GM12873 (cell line): ENCODE measurements at regions not wholly inside any gene's neighbourhood (a gene's known extent, or its start where the extent isn't known, plus 50 kb on each side); places are given as distances from the start of the nearest gene placed in this dataset.

Experiments
- TF ChIP-seq, protein P1 (sequence below): IDR thresholded peaks from 2 replicates; pipeline ENCODE4 v1.5.1; 2012; ENCODE audit warnings: low read depth, mild to moderate bottlenecking, moderate library complexity, low read length, control low read depth; ENCODE audit not compliant: insufficient read depth; ENCODE audit errors: missing control alignments

DNA sequence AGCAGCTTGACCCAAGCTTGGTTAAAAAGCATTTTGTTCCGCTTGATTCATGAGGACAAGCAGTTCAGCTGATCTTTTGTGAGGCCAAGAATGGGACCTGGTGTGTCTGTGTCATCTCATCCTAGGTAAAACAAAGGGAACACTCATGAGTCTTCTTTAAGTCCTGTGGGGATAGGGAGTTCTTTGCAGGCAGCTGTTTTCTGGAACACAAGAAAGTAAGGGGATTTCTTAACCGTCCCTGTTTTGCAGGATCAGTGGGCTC is 134.5 kb upstream of the TMTC4 start:
- TF ChIP-seq, protein P1, sequence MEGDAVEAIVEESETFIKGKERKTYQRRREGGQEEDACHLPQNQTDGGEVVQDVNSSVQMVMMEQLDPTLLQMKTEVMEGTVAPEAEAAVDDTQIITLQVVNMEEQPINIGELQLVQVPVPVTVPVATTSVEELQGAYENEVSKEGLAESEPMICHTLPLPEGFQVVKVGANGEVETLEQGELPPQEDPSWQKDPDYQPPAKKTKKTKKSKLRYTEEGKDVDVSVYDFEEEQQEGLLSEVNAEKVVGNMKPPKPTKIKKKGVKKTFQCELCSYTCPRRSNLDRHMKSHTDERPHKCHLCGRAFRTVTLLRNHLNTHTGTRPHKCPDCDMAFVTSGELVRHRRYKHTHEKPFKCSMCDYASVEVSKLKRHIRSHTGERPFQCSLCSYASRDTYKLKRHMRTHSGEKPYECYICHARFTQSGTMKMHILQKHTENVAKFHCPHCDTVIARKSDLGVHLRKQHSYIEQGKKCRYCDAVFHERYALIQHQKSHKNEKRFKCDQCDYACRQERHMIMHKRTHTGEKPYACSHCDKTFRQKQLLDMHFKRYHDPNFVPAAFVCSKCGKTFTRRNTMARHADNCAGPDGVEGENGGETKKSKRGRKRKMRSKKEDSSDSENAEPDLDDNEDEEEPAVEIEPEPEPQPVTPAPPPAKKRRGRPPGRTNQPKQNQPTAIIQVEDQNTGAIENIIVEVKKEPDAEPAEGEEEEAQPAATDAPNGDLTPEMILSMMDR: no peak

DNA sequence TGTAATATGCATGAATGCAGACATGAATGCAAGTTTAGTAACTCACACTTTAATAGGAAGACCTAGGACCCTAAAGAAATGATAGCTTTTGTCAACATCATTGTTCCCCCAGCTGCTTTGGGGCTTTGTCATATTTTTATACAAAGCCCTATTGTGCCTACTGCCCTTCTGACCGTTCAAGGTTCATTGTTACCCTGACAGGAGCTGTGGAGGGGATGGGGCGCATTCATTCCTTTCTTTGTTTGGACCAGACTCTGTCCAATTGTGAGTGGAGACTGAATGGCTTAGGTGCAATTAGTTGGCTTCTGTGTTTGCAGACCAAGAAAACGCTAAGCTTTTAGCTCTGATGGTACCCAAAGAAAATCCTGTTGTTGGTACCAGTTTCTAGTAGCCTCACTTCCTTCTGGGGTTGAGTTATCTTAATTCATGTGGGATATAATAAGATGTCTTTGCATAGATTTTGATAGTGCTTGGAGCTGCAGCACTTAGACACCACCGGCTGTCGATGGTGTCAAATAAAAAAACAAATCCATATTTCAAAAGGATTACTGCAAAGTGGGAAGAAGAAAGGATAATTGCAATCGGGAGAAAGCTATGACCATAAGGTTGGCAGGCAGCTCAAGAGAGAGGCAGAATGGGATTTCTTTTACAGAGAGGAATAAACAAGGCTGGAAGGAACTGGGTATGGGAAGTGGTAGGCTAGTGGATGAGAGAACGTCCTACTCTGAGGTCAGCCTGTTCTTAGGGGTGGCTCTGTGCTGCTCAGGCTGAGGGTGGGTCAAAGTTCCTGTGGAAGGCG is 133.9 kb upstream of the TMTC4 start:
- TF ChIP-seq, protein P1: no peak

GRCh38 chr13:100803091-100803490 is 128.5 kb upstream of the TMTC4 start:
- TF ChIP-seq, protein P1: no peak

DNA sequence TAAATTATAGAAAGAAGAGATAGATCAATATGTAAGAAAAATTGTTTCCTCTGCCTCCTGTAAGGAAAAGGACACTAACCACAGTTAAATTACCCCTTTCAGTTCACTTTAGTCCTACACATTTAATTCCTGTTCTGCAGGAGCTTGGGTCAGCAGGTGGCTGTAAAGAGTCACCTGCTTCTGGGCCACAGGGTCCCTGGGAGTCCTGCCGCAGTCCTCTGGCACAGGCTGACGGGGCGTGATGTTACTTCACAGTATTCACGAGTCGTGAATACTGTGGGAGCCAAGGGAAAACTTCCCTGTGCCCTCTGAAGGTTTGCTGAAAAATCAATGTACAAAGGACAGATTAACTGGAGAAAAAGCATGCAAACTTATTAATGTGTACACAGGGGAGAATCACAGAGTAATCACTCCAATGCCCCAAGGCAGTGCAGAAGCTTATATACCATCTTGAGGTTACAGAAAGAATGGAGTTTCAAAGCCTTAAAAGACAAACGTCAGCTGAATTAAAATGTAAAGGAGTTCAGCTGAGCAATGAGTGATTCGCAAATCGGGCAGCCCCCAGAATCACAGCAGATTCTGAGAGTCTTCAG is 125.8 kb upstream of the TMTC4 start:
- TF ChIP-seq, protein P1: no peak

DNA sequence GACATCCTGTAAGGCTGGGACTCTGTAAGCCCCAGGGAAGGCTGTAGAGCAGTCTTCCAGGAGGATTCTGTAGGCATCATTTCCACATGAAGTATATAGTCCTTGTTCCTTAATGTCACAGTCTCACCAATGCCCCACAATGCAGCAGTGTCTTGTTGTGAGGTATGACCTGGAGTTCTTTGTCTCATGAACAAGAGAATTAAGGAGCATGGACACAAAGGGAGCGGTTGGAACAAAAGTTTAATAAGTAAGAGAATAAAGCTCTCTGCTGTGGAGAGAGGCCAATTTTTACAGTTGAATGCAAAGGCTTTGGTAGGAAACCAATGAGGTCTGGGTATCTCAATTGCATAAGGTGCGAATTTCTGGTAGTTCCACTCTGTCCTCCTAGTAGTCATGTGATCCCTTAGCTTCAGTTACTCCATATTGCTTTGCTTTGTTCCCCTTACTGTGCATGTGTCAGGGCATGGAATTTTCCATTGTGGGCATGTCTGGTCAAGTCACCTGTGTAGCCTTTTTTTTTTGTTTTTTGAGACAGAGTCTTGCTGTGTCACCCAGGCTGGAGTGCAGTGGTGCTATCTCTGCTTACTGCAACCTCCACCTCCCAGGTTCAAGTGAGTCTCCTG is 124.3 kb upstream of the TMTC4 start:
- TF ChIP-seq, protein P1: no peak

- TF ChIP-seq, protein P1: no peak
Observed at GRCh38 chr13:100797921-100798320, 123.3 kb upstream of the TMTC4 start.

DNA sequence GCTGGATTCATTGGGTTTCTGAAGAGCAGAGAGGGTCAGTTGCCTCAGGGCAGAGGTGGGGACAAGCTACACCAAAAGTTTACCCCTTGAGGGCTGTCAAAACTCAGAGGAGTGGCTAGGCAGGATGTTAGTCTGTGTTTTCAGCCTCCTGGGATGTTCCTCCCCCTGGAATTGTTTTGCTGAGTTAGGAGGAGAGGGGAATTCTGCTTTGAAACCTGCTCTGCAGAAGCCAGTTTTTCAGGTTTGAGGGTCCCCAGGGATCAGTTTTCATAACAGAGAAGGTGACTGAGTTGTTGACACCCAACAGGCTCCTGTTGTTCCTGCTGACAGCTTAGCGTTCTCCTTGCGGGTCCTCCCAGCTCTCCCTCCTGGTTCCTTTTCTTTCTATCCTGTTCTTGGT is 121.9 kb upstream of the TMTC4 start:
- TF ChIP-seq, protein P1: no peak
